ENCODE measurements at regions not wholly inside any gene's neighbourhood (a gene's known extent, or its start where the extent isn't known, plus 50 kb on each side); places are given as distances from the start of the nearest gene placed in this dataset.

GRCh38 chr11:96758957-96759356, 369.1 kb downstream of the JRKL start:
- Histone ChIP-seq H3K9me3 (ENCODE audit: low read length) (no peaks in the 10 kb centered on the region), H2AFZ (ENCODE audit: low read length) (no peak overlapping the region), H3K4me3 (ENCODE audit: low read length) (no peak overlapping the region), H3F3A (ENCODE audit: low read length, unreplicated experiment) (no peaks in the 10 kb centered on the region), H3K36me3 (ENCODE audit: low read depth, low read length) (no peaks in the 10 kb centered on the region), H4K20me1 (ENCODE audit: low read length) (no peaks in the 10 kb centered on the region), H3K9ac (ENCODE audit: low read length) (no peak overlapping the region), H3K27ac (ENCODE audit: low read length) (no peak overlapping the region), H3K27me3 (ENCODE audit: low read length) (no peaks in the 10 kb centered on the region; the same call in 1 of the 2 replicates), H3K4me1 (ENCODE audit: insufficient read depth, low read length) (no peaks in the 10 kb centered on the region; the same call in 1 of the 2 replicates), H3K9me2 (replicated peaks; ENCODE audit: low read length) (no peaks in the 10 kb centered on the region), H3K79me2 (ENCODE audit: low read length) (no peaks in the 10 kb centered on the region), H3K4me2 (ENCODE audit: low read length) (no peak overlapping the region)
- POLR2A ChIA-PET (ENCODE audit: unreplicated experiment) = interaction anchor here (0.5 kb wide), 1 partner anchor 275 kb away, joined by 3 read pairs; no protein-coding TSS in a partner anchor
- CTCF ChIA-PET = no interaction called here
- ATAC-seq = no peak
- no peak for TF ChIP-seq EZH2 (IDR thresholded peaks at IDR 0.05; ENCODE audit: low read length, unreplicated experiment)
- no peak for TF ChIP-seq EZH2phosphoT487 (IDR thresholded peaks at IDR 0.05; ENCODE audit: borderline replicate concordance, low read length)
- TF ChIP-seq CTCF (conservative IDR thresholded peaks at IDR 0.05; ENCODE audit: low read depth, low read length) = no peak
- intact Hi-C loops (cut with micrococcal nuclease) = no loop called here
- BruUV-seq (replicated peaks) = no TSS peak
- DNase-seq = no peak

DNA sequence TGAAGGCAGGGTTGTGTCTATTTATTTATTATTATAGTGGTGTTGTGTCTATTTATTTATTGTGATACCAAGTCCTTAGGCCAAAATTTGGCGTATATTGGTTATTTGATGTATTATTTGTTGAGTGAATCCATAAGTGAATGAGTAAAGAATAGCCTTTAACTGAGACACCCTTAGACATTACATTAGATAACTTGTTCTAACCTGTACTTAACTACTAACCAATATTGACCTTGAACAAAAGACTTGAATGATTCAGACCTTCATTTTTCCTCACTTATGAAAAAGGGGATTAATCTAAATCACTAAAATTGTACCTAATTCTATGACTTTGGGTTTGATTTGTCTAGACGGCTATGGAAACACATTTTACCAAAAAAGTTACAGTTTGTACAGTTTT, 370.5 kb downstream of the JRKL start:
- Histone ChIP-seq H3K27ac (ENCODE audit: low read length) (no peak overlapping the region), H4K20me1 (ENCODE audit: low read length) (no peaks in the 10 kb centered on the region), H3K79me2 (ENCODE audit: low read length) (no peaks in the 10 kb centered on the region), H3K36me3 (ENCODE audit: low read depth, low read length) (no peaks in the 10 kb centered on the region), H3K4me2 (ENCODE audit: low read length) (no peak overlapping the region), H3K9ac (ENCODE audit: low read length) (no peak overlapping the region), H3K4me1 (ENCODE audit: insufficient read depth, low read length) (no peaks in the 10 kb centered on the region), H3K27me3 (ENCODE audit: low read length) (peaks cover 5% of the 10 kb centered on the region; the same call in 1 of the 2 replicates), H3F3A (ENCODE audit: low read length, unreplicated experiment) (no peaks in the 10 kb centered on the region), H3K9me2 (replicated peaks; ENCODE audit: low read length) (no peaks in the 10 kb centered on the region), H3K9me3 (ENCODE audit: low read length) (no peaks in the 10 kb centered on the region), H3K4me3 (ENCODE audit: low read length) (no peak overlapping the region), H2AFZ (ENCODE audit: low read length) (no peak overlapping the region)
- TF ChIP-seq CTCF (conservative IDR thresholded peaks at IDR 0.05; ENCODE audit: low read depth, low read length) = no peak
- no peak for TF ChIP-seq EZH2 (IDR thresholded peaks at IDR 0.05; ENCODE audit: low read length, unreplicated experiment)
- no peak for TF ChIP-seq EZH2phosphoT487 (IDR thresholded peaks at IDR 0.05; ENCODE audit: borderline replicate concordance, low read length)
- ChIA-PET POLR2A (ENCODE audit: unreplicated experiment) (no interaction called here), CTCF (no interaction called here)
- no TSS peak for BruUV-seq (replicated peaks)
- DNase-seq = no peak
- ATAC-seq = no peak
- intact Hi-C loops (cut with micrococcal nuclease) = no loop called here

- ATAC-seq (no peak), DNase-seq (no peak)
- TF ChIP-seq EZH2 (IDR thresholded peaks at IDR 0.05; ENCODE audit: low read length, unreplicated experiment) (no peak), CTCF (conservative IDR thresholded peaks at IDR 0.05; ENCODE audit: low read depth, low read length) (no peak), EZH2phosphoT487 (IDR thresholded peaks at IDR 0.05; ENCODE audit: borderline replicate concordance, low read length) (no peak)
- Histone ChIP-seq H3K27ac (ENCODE audit: low read length) (no peak overlapping the region), H3K4me3 (ENCODE audit: low read length) (no peak overlapping the region), H3K4me2 (ENCODE audit: low read length) (no peak overlapping the region), H3K9me2 (replicated peaks; ENCODE audit: low read length) (no peaks in the 10 kb centered on the region), H3K4me1 (ENCODE audit: insufficient read depth, low read length) (no peaks in the 10 kb centered on the region), H4K20me1 (ENCODE audit: low read length) (no peaks in the 10 kb centered on the region), H3K36me3 (ENCODE audit: low read depth, low read length) (no peaks in the 10 kb centered on the region), H3K9me3 (ENCODE audit: low read length) (no peaks in the 10 kb centered on the region), H2AFZ (ENCODE audit: low read length) (no peak overlapping the region), H3F3A (ENCODE audit: low read length, unreplicated experiment) (no peaks in the 10 kb centered on the region), H3K79me2 (ENCODE audit: low read length) (no peaks in the 10 kb centered on the region), H3K9ac (ENCODE audit: low read length) (no peak overlapping the region), H3K27me3 (ENCODE audit: low read length) (peaks cover 5% of the 10 kb centered on the region; the same call in 1 of the 2 replicates)
- no TSS peak for BruUV-seq (replicated peaks)
- ChIA-PET CTCF (no interaction called here), POLR2A (ENCODE audit: unreplicated experiment) (no interaction called here)
- intact Hi-C loops (cut with micrococcal nuclease) = no loop called here
These were observed 371.0 kb downstream of the JRKL start for GRCh38 chr11:96760815-96761214.
